ENCODE measurements at regions not wholly inside any gene's neighbourhood (a gene's known extent, or its start where the extent isn't known, plus 50 kb on each side); places are given as distances from the start of the nearest gene placed in this dataset.
"Not testable (repeated sequence)": the region's sequence is repeated elsewhere in the genome, so short reads cannot be mapped to it uniquely, and the experiment has no call there.

DNA sequence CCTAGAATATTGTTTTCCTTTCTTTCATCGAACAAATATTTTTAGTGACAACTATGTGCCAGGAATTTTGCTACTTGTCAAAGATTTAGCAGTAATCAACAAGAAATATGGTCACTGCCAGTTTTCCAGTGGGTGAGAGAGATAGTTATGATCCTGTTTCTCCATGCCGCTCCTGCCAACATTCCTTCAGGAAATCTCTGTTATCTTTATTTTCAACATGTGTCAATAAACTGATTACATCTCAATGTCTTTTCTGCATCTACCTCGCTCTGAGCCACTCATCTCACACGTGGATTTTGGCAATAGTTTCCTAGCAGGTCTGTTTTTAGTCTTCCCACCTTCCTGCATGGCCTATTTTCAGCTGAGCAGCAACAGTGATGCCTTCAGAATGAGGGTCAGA is 650.0 kb upstream of the STXBP6 start:
- DNase-seq (ENCODE audit: low read depth) = no peak
- in situ Hi-C loops (cut with HindIII; ENCODE audit: low pct_unique_long_range_greater_than_20kb, low sequenced_read_pairs) = no loop called here

GRCh38 chr14:25698111-25698510 is 648.2 kb upstream of the STXBP6 start:
- DNase-seq (ENCODE audit: low read depth) = no peak
- in situ Hi-C loops (cut with HindIII; ENCODE audit: low pct_unique_long_range_greater_than_20kb, low sequenced_read_pairs) = no loop called here

DNA sequence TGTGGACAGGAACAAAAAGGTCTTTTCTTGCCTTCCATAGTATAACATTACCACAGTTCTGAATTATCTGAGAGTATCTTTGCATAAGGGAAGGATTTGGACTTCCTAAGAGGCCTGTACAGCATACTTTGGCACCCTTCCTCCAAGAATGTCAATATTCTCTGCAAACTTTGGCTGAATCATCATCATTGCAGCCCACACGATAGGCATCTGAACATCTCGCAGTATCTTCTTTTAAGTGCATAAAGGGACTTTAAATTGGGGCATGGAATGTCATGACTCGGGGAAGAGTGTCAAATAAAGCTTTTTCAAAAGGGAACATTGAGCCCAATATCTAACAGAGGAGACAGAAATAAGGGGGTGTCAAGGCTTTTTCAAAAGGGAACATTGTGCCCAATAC is 646.2 kb upstream of the STXBP6 start:
- DNase-seq (ENCODE audit: low read depth) = no peak
- in situ Hi-C loops (cut with HindIII; ENCODE audit: low pct_unique_long_range_greater_than_20kb, low sequenced_read_pairs) = no loop called here

DNA sequence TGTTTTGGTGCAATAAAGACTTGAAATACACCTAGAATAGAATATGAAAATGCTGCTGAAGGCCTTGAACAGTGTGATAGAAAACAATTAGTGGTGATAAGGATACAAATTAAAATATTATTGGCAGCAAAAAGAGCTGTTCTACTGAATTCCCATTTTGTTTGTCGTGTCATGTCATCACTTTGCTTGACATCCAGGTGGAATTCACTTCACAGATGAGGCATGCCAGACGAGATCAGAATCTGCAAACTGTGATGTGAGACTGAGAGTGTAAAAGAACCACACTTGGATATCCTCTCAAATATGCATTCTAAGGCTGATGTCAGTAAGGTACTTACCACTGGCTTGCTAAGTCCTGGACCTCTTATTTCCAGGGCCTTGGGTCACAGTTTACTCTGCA is 635.1 kb upstream of the STXBP6 start:
- DNase-seq (ENCODE audit: low read depth) = no peak
- in situ Hi-C loops (cut with HindIII; ENCODE audit: low pct_unique_long_range_greater_than_20kb, low sequenced_read_pairs) = no loop called here

- in situ Hi-C loops (cut with HindIII; ENCODE audit: low pct_unique_long_range_greater_than_20kb, low sequenced_read_pairs) = no loop called here
- DNase-seq (ENCODE audit: low read depth) = no peak
These were observed 631.0 kb upstream of the STXBP6 start for GRCh38 chr14:25680934-25681333.

DNA sequence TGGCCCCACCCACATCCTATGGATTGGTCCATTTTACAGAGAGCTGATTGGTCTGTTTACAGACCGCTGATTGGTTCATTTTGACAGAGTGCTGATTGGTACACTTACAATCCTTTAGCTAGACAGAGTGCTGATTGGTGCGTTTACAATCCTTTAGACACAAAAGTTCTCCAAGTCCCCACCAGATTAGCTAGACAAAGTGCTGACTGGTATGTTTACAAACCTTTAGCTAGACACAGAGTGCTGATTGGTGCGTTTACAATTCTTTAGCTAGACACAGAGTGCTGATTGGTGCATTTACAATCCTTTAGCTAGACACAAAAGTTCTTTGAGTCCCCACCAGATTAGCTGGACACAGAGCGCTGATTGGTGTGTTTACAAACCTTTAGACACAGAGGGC is 630.6 kb upstream of the STXBP6 start:
- DNase-seq (ENCODE audit: low read depth); in situ Hi-C loops (cut with HindIII; ENCODE audit: low pct_unique_long_range_greater_than_20kb, low sequenced_read_pairs): not testable (repeated sequence)

DNA sequence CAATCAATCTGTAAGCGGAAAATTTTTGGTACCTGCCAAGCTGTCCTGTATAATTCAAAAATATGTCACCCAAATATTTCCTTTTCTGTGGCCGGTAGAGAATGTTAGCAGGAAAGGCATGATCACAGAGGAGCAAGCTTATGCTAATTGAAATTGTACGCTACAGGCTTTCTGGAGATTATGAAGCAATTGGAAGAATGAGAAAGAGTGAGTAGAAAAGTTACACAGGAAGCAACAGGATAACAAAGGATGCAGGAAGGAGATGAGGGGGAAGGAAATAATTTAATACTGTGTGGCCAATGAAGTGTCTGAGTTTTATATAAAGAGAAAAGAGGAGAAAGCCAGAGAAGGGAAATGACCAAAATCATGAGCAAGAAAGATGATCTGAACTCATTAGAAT is 627.2 kb upstream of the STXBP6 start:
- in situ Hi-C loops (cut with HindIII; ENCODE audit: low pct_unique_long_range_greater_than_20kb, low sequenced_read_pairs) = no loop called here
- no peak for DNase-seq (ENCODE audit: low read depth)

- in situ Hi-C loops (cut with HindIII; ENCODE audit: low pct_unique_long_range_greater_than_20kb, low sequenced_read_pairs) = no loop called here
- DNase-seq (ENCODE audit: low read depth) = no peak
These were observed 617.4 kb upstream of the STXBP6 start for GRCh38 chr14:25667387-25667786.

DNA sequence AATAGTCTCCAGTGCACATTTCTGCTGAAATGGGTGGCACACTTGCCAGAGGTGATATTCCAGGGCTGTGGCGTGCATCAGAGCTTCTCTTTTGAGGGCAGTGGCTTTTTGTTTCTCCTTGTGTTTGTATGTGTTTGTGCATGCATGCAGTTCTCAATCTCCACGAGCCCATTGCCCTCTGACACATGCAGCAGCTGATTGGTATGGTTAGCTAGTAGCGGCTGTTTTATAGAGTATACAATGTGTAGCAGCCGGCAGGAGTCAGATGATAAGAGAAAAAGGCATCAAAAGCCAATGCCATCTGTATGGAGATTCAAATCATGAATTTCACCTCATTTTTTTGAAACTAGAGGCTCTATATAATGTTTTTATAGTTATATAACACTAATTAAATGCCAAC is 616.9 kb upstream of the STXBP6 start:
- no peak for DNase-seq (ENCODE audit: low read depth)

DNA sequence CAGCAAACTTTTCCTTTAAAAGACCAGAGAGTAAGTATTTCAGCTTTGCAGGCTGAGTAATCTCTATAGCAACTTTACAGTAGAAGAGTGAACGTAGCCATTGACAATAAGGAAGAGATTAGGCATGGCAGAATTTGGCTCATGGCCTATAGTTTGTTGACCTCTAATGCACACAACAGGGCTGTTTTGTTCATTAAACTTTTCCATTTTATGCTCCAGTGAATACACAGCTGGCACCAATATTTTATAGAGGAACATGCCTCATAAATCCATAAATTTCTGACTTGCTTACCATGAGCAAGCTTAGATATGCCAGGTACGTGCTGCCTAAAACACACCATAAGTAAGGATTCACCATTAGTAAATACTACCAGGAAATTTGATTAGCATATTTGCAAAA is 609.0 kb upstream of the STXBP6 start:
- DNase-seq (ENCODE audit: low read depth) = no peak
- in situ Hi-C loops (cut with HindIII; ENCODE audit: low pct_unique_long_range_greater_than_20kb, low sequenced_read_pairs) = no loop called here

More for the DNA sequence above, 616.9 kb upstream of the STXBP6 start:
- in situ Hi-C loops (cut with HindIII; ENCODE audit: low pct_unique_long_range_greater_than_20kb, low sequenced_read_pairs) = no loop called here

GRCh38 chr14:25630447-25630846 is 580.5 kb upstream of the STXBP6 start:
- in situ Hi-C loops (cut with HindIII; ENCODE audit: low pct_unique_long_range_greater_than_20kb, low sequenced_read_pairs) = no loop called here

GRCh38 chr14:25628978-25629377 is 579.0 kb upstream of the STXBP6 start:
- in situ Hi-C loops (cut with HindIII; ENCODE audit: low pct_unique_long_range_greater_than_20kb, low sequenced_read_pairs) = no loop called here
- DNase-seq (ENCODE audit: low read depth) = no peak

More at GRCh38 chr14:25630447-25630846, 580.5 kb upstream of the STXBP6 start:
- no peak for DNase-seq (ENCODE audit: low read depth)

- in situ Hi-C loops (cut with HindIII; ENCODE audit: low pct_unique_long_range_greater_than_20kb, low sequenced_read_pairs) = no loop called here
- DNase-seq (ENCODE audit: low read depth) = no peak
These were observed 578.4 kb upstream of the STXBP6 start for GRCh38 chr14:25628390-25628789.

GRCh38 chr14:25626986-25627385 is 577.0 kb upstream of the STXBP6 start:
- no peak for DNase-seq (ENCODE audit: low read depth)
- in situ Hi-C loops (cut with HindIII; ENCODE audit: low pct_unique_long_range_greater_than_20kb, low sequenced_read_pairs) = no loop called here

DNA sequence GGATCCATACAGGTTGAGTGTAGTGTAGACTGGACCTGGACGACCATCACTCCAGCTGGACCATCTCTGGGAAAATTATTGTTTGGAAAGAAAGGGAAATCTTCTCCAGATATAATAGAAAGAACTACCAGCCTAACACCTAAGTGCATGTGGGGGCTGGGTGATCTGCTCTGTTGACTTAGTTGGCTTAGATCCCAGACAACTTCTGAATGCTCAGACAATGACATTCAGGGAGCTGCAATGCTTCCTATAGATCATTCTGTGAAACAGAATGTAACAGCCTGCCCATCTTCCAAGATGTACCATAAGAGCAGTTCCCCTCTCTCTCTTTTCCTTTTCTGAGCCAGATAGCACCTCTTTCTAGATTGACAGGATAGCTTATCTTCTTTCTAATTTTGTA is 572.8 kb upstream of the STXBP6 start:
- no peak for DNase-seq (ENCODE audit: low read depth)

GRCh38 chr14:25620515-25620914 is 570.6 kb upstream of the STXBP6 start:
- DNase-seq (ENCODE audit: low read depth) = no peak
- in situ Hi-C loops (cut with HindIII; ENCODE audit: low pct_unique_long_range_greater_than_20kb, low sequenced_read_pairs) = no loop called here

More for the DNA sequence above, 572.8 kb upstream of the STXBP6 start:
- in situ Hi-C loops (cut with HindIII; ENCODE audit: low pct_unique_long_range_greater_than_20kb, low sequenced_read_pairs) = no loop called here

GRCh38 chr14:25615174-25615573 is 565.2 kb upstream of the STXBP6 start:
- in situ Hi-C loops (cut with HindIII; ENCODE audit: low pct_unique_long_range_greater_than_20kb, low sequenced_read_pairs) = no loop called here
- no peak for DNase-seq (ENCODE audit: low read depth)

- no peak for DNase-seq (ENCODE audit: low read depth)
- in situ Hi-C loops (cut with HindIII; ENCODE audit: low pct_unique_long_range_greater_than_20kb, low sequenced_read_pairs) = no loop called here
These were observed 557.2 kb upstream of the STXBP6 start for GRCh38 chr14:25607192-25607591.

DNA sequence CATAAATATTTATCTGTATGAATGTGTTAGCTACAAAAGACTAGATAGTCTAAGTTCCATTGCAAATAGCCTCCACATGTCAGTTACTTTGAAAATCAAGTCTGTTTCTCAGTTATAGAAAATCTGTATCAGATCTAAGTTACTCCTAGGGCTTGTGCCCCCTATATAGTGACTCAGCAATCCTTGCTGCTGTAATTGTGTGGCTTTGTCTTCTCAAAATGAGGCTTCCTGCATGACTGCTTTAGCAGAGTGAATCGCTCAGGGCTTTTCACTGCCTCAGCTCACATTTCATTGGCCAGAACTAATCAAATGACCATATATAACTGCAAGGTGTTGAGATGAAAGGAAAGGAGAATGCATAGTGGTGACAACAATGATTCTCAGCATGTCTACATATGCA is 552.2 kb upstream of the STXBP6 start:
- in situ Hi-C loops (cut with HindIII; ENCODE audit: low pct_unique_long_range_greater_than_20kb, low sequenced_read_pairs) = no loop called here
- no peak for DNase-seq (ENCODE audit: low read depth)

GRCh38 chr14:25588751-25589150 is 538.8 kb upstream of the STXBP6 start:
- in situ Hi-C loops (cut with HindIII; ENCODE audit: low pct_unique_long_range_greater_than_20kb, low sequenced_read_pairs) = no loop called here
- DNase-seq (ENCODE audit: low read depth) = no peak
